GM18520 (cell line): ENCODE measurements at regions not wholly inside any gene's neighbourhood (a gene's known extent, or its start where the extent isn't known, plus 50 kb on each side); places are given as distances from the start of the nearest gene placed in this dataset.

Experiments used
- ATAC-seq: cut with Tn5 transposase; IDR thresholded peaks from one replicate; pipeline ENCODE4 v1.9.1; 2021; ENCODE audit not compliant: unreplicated experiment

GRCh38 chr4:132991111-132991510, 158.0 kb upstream of the PCDH10 start:
- ATAC-seq: no peak

- no peak for ATAC-seq
These were observed 156.4 kb upstream of the PCDH10 start for GRCh38 chr4:132992686-132993085.

- ATAC-seq: no peak
These were observed 150.4 kb upstream of the PCDH10 start for GRCh38 chr4:132998585-132999230.

GRCh38 chr4:133000012-133000411, 149.1 kb upstream of the PCDH10 start:
- ATAC-seq: no peak

- no peak for ATAC-seq
These were observed 145.9 kb upstream of the PCDH10 start for GRCh38 chr4:133003169-133003568.

GRCh38 chr4:133014473-133015135, 134.5 kb upstream of the PCDH10 start:
- no peak for ATAC-seq

GRCh38 chr4:133045288-133045687, 103.8 kb upstream of the PCDH10 start:
- no peak for ATAC-seq

GRCh38 chr4:133046156-133046555, 102.9 kb upstream of the PCDH10 start:
- ATAC-seq: no peak

- ATAC-seq: no peak
These were observed 90.4 kb upstream of the PCDH10 start for GRCh38 chr4:133058701-133059100.

- ATAC-seq: no peak
These were observed 90.0 kb upstream of the PCDH10 start for GRCh38 chr4:133059117-133059516.

GRCh38 chr4:133062851-133063250, 86.2 kb upstream of the PCDH10 start:
- no peak for ATAC-seq

- no peak for ATAC-seq
These were observed 81.0 kb upstream of the PCDH10 start for GRCh38 chr4:133068083-133068482.

- ATAC-seq: no peak
These were observed 67.8 kb upstream of the PCDH10 start for GRCh38 chr4:133081246-133081645.

GRCh38 chr4:133084421-133084820, 64.7 kb upstream of the PCDH10 start:
- ATAC-seq: no peak

- no peak for ATAC-seq
These were observed 53.5 kb upstream of the PCDH10 start for GRCh38 chr4:133095591-133095990.

- ATAC-seq: no peak
These were observed 52.1 kb upstream of the PCDH10 start for GRCh38 chr4:133096972-133097371.
